Mucosa of descending colon (tissue), 3 donors: ENCODE measurements at regions not wholly inside any gene's neighbourhood (a gene's known extent, or its start where the extent isn't known, plus 50 kb on each side); places are given as distances from the start of the nearest gene placed in this dataset.

ENCODE experiments used
- ATAC-seq: fragments of 200-7000 bp; cut with Tn5 transposase; one replicate; pipeline ENCODE4 v1.9.1; 2020; ENCODE audit warnings: mild to moderate bottlenecking, moderate library complexity
- DNase-seq, 3 donors: peaks; one replicate each; pipeline ENCODE4 v3.0.0-alpha.2; 2020
- H3K36me3 ChIP-seq: fragments of 200-600 bp; one replicate; pipeline ENCODE4 v1.8.0; 2021; ENCODE audit warnings: low read depth, mild to moderate bottlenecking
- H3K4me1 ChIP-seq: fragments of 200-600 bp; one replicate; pipeline ENCODE4 v1.8.0; 2021; ENCODE audit warnings: low read depth, mild to moderate bottlenecking
- H3K4me3 ChIP-seq: fragments of 200-600 bp; one replicate; pipeline ENCODE4 v1.8.0; 2021; ENCODE audit warnings: mild to moderate bottlenecking
- H3K9me3 ChIP-seq: fragments of 200-600 bp; one replicate; pipeline ENCODE4 v1.8.0; 2021; ENCODE audit warnings: mild to moderate bottlenecking
- intact Hi-C, 2 donors: fragments of 100-400 bp; cut with DNase I in 1 of 2; cut with micrococcal nuclease in 1 of 2; formaldehyde crosslinking; loops; one replicate each; pipeline versions ENCODE4 v1.11.0 to v1.11.1; 2022; cut with DNase I, micrococcal nuclease
- TF ChIP-seq, protein P1 (sequence below): fragments of 200-600 bp; IDR thresholded peaks from one replicate; pipeline ENCODE4 v1.8.0; 2022; ENCODE audit warnings: antibody characterized with exemption, mild to moderate bottlenecking
- donor health status: DM: no; HTN: no; CAD: no; lungs with moderate emphysema.
- donor health status: DM: no; HTN: no; CAD: no.
- donor health status: DM: no; HTN: yes; CAD: no.

DNA sequence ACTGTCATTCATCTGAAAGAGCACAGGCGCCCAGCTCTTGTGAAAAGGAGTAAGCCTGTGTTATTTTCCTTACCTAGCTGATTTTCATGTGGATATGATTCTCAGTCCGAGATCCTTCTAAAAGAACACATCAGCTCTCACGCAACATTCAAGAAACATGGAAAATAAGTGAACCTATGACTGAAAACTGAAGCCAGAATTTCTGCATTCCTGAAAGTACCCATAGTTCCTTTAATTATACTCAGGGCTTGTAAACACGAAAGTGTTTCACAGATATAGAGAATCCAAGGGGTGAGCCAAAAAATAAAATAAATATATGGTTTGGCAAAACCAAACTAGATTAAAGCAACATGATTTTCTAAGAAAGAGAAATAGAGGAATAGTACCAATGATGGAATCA is 100.8 kb upstream of the CHMP2B start:
- intact Hi-C loops, result no loop called here
- Histone ChIP-seq H3K4me3 (no peak overlapping the region), H3K36me3 (no peaks in the 10 kb centered on the region), H3K4me1 (no peaks in the 10 kb centered on the region), H3K9me3 (no peaks in the 10 kb centered on the region)
- ATAC-seq (no peak), DNase-seq (no peak)
- TF ChIP-seq, protein P1, sequence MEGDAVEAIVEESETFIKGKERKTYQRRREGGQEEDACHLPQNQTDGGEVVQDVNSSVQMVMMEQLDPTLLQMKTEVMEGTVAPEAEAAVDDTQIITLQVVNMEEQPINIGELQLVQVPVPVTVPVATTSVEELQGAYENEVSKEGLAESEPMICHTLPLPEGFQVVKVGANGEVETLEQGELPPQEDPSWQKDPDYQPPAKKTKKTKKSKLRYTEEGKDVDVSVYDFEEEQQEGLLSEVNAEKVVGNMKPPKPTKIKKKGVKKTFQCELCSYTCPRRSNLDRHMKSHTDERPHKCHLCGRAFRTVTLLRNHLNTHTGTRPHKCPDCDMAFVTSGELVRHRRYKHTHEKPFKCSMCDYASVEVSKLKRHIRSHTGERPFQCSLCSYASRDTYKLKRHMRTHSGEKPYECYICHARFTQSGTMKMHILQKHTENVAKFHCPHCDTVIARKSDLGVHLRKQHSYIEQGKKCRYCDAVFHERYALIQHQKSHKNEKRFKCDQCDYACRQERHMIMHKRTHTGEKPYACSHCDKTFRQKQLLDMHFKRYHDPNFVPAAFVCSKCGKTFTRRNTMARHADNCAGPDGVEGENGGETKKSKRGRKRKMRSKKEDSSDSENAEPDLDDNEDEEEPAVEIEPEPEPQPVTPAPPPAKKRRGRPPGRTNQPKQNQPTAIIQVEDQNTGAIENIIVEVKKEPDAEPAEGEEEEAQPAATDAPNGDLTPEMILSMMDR, result no peak

DNA sequence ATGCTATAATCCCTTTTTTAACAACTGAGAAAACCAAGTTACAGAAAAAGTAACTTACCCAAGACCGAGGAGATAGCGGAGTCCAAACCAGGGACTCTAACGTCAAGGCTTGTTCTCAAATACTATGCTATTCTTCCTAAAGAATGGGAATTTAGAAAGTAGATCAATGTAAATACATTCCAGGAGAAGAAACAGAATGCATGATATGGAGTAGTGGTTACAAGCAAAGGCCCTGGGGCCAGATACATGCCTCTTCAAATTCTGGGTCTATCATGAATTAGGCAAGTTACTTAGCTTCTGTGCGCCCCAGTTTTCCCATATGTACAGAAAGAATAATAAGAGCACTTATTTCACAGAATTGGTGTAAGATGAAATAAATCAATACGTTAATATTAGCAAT is 102.0 kb upstream of the CHMP2B start:
- intact Hi-C loops, result no loop called here
- Histone ChIP-seq H3K36me3 (no peaks in the 10 kb centered on the region), H3K4me1 (no peaks in the 10 kb centered on the region), H3K9me3 (no peaks in the 10 kb centered on the region), H3K4me3 (no peak overlapping the region)
- ATAC-seq (no peak), DNase-seq (no peak)
- TF ChIP-seq, protein P1, result no peak

DNA sequence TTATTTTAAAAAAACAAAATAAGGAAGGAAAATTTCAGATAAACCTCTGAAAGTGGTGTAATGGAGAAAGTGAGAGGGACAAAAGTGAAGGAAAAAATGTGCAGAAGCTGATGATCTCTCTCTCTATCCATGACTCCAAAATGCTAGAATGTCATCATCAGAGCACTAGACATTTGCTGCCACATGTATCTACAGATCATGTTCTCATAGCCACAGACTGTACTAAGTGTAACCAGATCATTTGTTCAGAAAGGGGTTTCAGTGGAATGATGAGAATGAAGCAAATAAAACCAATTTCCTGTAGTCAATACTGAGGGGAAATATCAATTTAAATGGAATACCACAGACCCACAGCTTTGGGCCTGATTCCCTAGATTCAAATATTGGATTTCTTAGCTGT is 104.3 kb upstream of the CHMP2B start:
- DNase-seq (no peak), ATAC-seq (no peak)
- no peaks in the 10 kb centered on the region for H3K36me3 ChIP-seq
- H3K9me3 ChIP-seq, result no peaks in the 10 kb centered on the region
- H3K4me1 ChIP-seq, result no peaks in the 10 kb centered on the region
- H3K4me3 ChIP-seq, result no peak overlapping the region
- TF ChIP-seq, protein P1, result no peak
- intact Hi-C loops, result no loop called here

DNA sequence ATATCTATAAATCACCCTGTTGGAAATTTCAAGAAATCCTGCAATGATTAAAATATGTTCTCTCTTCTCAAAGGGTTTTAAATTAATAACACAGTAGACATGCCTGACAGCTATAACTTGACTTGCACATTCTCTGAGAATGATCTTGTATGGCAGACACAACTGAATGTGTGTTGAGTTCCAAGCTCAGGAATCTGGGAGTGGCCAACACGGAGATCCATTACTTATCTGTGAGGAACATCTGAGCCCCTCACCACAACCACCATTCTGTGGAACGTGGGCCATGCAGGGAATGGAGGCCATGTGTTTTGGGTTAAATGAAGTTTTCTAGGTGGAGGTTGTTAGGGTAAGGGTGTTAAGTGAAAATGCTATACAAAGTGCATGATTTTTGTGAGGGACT is 105.3 kb upstream of the CHMP2B start:
- ATAC-seq (no peak), DNase-seq (no peak)
- TF ChIP-seq, protein P1, result no peak
- H3K36me3 ChIP-seq, result no peaks in the 10 kb centered on the region
- H3K4me1 ChIP-seq, result no peaks in the 10 kb centered on the region
- no peaks in the 10 kb centered on the region for H3K9me3 ChIP-seq
- intact Hi-C loops, result no loop called here
- no peak overlapping the region for H3K4me3 ChIP-seq

DNA sequence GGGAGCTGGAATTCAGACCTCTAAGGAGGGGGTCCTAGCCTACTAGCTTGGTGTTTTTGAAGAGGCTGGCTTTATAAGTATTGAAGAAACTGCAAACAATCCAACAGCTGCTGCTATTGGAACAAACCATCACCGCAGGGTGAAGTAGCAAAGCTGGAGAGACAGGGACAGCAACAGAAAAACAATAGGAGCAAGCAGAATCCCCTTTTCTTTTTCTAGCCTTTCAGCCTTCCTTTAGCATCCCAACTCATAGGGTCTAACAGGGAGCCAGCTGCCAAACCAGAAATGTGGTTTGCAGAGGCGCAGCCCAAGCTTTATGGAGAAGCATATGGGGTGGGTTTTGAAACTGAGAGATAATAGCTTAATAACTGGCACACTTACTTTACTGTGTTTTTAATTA is 106.2 kb upstream of the CHMP2B start:
- no peaks in the 10 kb centered on the region for H3K9me3 ChIP-seq
- H3K4me3 ChIP-seq, result no peak overlapping the region
- DNase-seq, result no peak
- no peak for ATAC-seq
- no peaks in the 10 kb centered on the region for H3K4me1 ChIP-seq
- TF ChIP-seq, protein P1, result no peak
- intact Hi-C loops, result no loop called here
- no peaks in the 10 kb centered on the region for H3K36me3 ChIP-seq

DNA sequence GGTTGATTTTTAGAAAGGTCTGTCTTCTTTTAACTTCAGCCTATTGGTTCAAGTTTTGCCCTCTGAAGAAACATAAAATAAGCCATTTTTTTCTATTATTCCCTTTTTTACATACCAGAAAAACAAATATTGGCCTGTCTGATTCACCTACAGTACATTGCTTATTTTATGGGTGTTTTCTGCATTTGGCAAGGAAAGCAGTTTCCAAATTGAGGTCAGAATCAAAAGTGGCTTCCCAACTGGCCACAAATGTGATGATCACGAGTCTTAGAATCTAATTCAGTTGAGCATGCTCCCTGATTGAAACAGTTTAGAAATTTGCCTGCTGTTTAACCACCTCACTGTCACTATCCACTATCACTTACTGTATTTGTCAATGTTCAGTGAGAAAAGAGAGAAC is 106.9 kb upstream of the CHMP2B start:
- TF ChIP-seq, protein P1, result no peak
- Histone ChIP-seq H3K36me3 (no peaks in the 10 kb centered on the region), H3K4me3 (no peak overlapping the region), H3K9me3 (no peaks in the 10 kb centered on the region), H3K4me1 (no peaks in the 10 kb centered on the region)
- ATAC-seq (no peak), DNase-seq (no peak)
- intact Hi-C loops, result no loop called here
